ENCODE measurements at regions not wholly inside any gene's neighbourhood (a gene's known extent, or its start where the extent isn't known, plus 50 kb on each side); places are given as distances from the start of the nearest gene placed in this dataset.

- Histone ChIP-seq H3K4me3 (ENCODE audit: low read depth, low read length, poor library complexity, severe bottlenecking) (no peak overlapping the region), H3K4me1 (ENCODE audit: insufficient read depth, low read length, poor library complexity, severe bottlenecking) (no peaks in the 10 kb centered on the region), H3K4me2 (ENCODE audit: low read length) (no peak overlapping the region), H3K79me2 (ENCODE audit: insufficient read depth, low read depth, low read length) (no peaks in the 10 kb centered on the region), H4K20me1 (ENCODE audit: insufficient read depth, low read length) (no peaks in the 10 kb centered on the region), H3K36me3 (ENCODE audit: insufficient read depth, low read length) (no peaks in the 10 kb centered on the region), H2AFZ (ENCODE audit: low read length) (no peak overlapping the region), H3K9me3 (ENCODE audit: low read length) (no peaks in the 10 kb centered on the region), H3K27ac (ENCODE audit: low read depth, low read length, poor library complexity, severe bottlenecking) (no peak overlapping the region), H3K9me2 (ENCODE audit: insufficient read depth, low read length) (no peaks in the 10 kb centered on the region)
- ChIA-PET CTCF (ENCODE audit: unreplicated experiment) (no interaction called here), POLR2A (interaction anchor here (0.6 to 1.3 kb wide), 2 partner anchors 9 to 20 kb away, joined by 3 read pairs; no protein-coding TSS in a partner anchor)
- no TSS peak for BruUV-seq (replicated peaks)
- intact Hi-C loops (cut with micrococcal nuclease; ENCODE audit: unreplicated experiment), result no loop called here
- TF ChIP-seq, protein P1, sequence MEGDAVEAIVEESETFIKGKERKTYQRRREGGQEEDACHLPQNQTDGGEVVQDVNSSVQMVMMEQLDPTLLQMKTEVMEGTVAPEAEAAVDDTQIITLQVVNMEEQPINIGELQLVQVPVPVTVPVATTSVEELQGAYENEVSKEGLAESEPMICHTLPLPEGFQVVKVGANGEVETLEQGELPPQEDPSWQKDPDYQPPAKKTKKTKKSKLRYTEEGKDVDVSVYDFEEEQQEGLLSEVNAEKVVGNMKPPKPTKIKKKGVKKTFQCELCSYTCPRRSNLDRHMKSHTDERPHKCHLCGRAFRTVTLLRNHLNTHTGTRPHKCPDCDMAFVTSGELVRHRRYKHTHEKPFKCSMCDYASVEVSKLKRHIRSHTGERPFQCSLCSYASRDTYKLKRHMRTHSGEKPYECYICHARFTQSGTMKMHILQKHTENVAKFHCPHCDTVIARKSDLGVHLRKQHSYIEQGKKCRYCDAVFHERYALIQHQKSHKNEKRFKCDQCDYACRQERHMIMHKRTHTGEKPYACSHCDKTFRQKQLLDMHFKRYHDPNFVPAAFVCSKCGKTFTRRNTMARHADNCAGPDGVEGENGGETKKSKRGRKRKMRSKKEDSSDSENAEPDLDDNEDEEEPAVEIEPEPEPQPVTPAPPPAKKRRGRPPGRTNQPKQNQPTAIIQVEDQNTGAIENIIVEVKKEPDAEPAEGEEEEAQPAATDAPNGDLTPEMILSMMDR (conservative IDR thresholded peaks at IDR 0.05; ENCODE audit: low read length), result no peak
- no peak for TF ChIP-seq EZH2phosphoT487 (IDR thresholded peaks at IDR 0.05; ENCODE audit: borderline replicate concordance, low read depth, low read length)
- DNase-seq (ENCODE audit: low spot score), result no peak
Measured at GRCh38 chrY:16895396-16895795, 984.6 kb downstream of the CDY2B start.

- ChIA-PET POLR2A (no interaction called here), CTCF (ENCODE audit: unreplicated experiment) (no interaction called here)
- no peak for DNase-seq (ENCODE audit: low spot score)
- Histone ChIP-seq H4K20me1 (ENCODE audit: insufficient read depth, low read length) (no peaks in the 10 kb centered on the region), H3K27ac (ENCODE audit: low read depth, low read length, poor library complexity, severe bottlenecking) (no peak overlapping the region), H3K4me2 (ENCODE audit: low read length) (no peak overlapping the region), H2AFZ (ENCODE audit: low read length) (no peak overlapping the region), H3K79me2 (ENCODE audit: insufficient read depth, low read depth, low read length) (no peaks in the 10 kb centered on the region), H3K9me2 (ENCODE audit: insufficient read depth, low read length) (no peaks in the 10 kb centered on the region), H3K9me3 (ENCODE audit: low read length) (no peaks in the 10 kb centered on the region), H3K4me3 (ENCODE audit: low read depth, low read length, poor library complexity, severe bottlenecking) (no peak overlapping the region), H3K4me1 (ENCODE audit: insufficient read depth, low read length, poor library complexity, severe bottlenecking) (no peaks in the 10 kb centered on the region), H3K36me3 (ENCODE audit: insufficient read depth, low read length) (no peaks in the 10 kb centered on the region)
- no TSS peak for BruUV-seq (replicated peaks)
- no peak for TF ChIP-seq EZH2phosphoT487 (IDR thresholded peaks at IDR 0.05; ENCODE audit: borderline replicate concordance, low read depth, low read length)
- TF ChIP-seq, protein P1 (conservative IDR thresholded peaks at IDR 0.05; ENCODE audit: low read length), result no peak
- intact Hi-C loops (cut with micrococcal nuclease; ENCODE audit: unreplicated experiment), result no loop called here
Measured at GRCh38 chrY:16887116-16887515, 992.9 kb downstream of the CDY2B start.

DNA sequence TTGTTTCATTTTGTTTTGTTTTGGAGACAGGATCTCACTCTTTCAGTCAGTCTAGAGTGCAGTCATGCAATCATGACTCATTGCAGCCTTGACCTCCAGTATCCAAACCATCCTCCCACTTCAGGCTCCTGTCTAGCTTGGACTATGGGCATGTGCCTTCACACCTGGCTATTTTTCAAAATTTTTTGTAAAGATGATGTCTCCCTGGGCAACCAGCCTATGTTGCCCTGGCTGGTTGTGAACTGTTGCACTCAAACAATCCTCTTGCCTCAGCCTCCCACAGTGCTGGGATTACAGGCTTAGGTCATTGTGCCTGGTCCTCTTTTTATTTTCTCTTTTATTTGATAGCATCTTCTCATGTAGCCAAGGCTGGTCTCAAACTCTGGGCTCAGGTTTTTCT is 1019.3 kb downstream of the CDY2B start:
- POLR2A ChIA-PET, result no interaction called here
- CTCF ChIA-PET (ENCODE audit: unreplicated experiment), result no interaction called here
- H4K20me1 ChIP-seq (ENCODE audit: insufficient read depth, low read length), result no peaks in the 10 kb centered on the region
- no peak overlapping the region for H3K27ac ChIP-seq (ENCODE audit: low read depth, low read length, poor library complexity, severe bottlenecking)
- H2AFZ ChIP-seq (ENCODE audit: low read length), result no peak overlapping the region
- H3K36me3 ChIP-seq (ENCODE audit: insufficient read depth, low read length), result no peaks in the 10 kb centered on the region
- no peaks in the 10 kb centered on the region for H3K4me1 ChIP-seq (ENCODE audit: insufficient read depth, low read length, poor library complexity, severe bottlenecking)
- no peaks in the 10 kb centered on the region for H3K9me3 ChIP-seq (ENCODE audit: low read length)
- intact Hi-C loops (cut with micrococcal nuclease; ENCODE audit: unreplicated experiment), result no loop called here
- H3K4me3 ChIP-seq (ENCODE audit: low read depth, low read length, poor library complexity, severe bottlenecking), result no peak overlapping the region
- H3K9me2 ChIP-seq (ENCODE audit: insufficient read depth, low read length), result no peaks in the 10 kb centered on the region
- DNase-seq (ENCODE audit: low spot score), result no peak
- H3K79me2 ChIP-seq (ENCODE audit: insufficient read depth, low read depth, low read length), result no peaks in the 10 kb centered on the region
- no TSS peak for BruUV-seq (replicated peaks)
- no peak overlapping the region for H3K4me2 ChIP-seq (ENCODE audit: low read length)
- no peak for TF ChIP-seq EZH2phosphoT487 (IDR thresholded peaks at IDR 0.05; ENCODE audit: borderline replicate concordance, low read depth, low read length)
- TF ChIP-seq, protein P1 (conservative IDR thresholded peaks at IDR 0.05; ENCODE audit: low read length), result no peak
